Hematopoietic multipotent progenitor cell treated with erythropoietin and hydrocortisone succinate and interleukin-3 and kit ligand, for 17 days (in vitro differentiated cells): ENCODE measurements at regions not wholly inside any gene's neighbourhood (a gene's known extent, or its start where the extent isn't known, plus 50 kb on each side); places are given as distances from the start of the nearest gene placed in this dataset.

Source experiments
- DNase-seq: peaks from one replicate; pipeline ENCODE4 v3.0.0-alpha.2; 2015; ENCODE audit warnings: low spot score

DNA sequence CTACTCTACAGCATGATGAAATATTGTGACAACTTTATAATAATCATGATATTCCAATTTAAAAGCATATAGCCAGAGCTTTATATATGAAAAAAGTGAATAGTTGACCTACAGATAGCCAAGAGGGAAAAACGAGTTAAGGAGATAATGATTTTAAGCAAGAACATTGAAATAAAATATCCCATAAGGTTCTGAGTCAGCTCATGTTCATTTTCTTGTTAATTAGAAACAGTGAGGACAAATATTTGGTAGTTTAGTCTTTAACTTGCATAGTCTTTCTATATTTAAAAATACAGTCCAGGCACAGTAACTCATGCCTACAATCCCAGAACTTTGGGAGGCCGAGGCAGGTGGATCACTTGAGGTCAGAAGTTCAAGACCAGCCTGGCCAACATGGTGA, 55.8 kb upstream of the CDH6 start:
- DNase-seq = no peak

- no peak for DNase-seq
Observed at GRCh38 chr5:31135542-31135941, 57.9 kb upstream of the CDH6 start.

GRCh38 chr5:31133488-31133887, 60.0 kb upstream of the CDH6 start:
- no peak for DNase-seq

- DNase-seq = no peak
Observed at GRCh38 chr5:31131381-31131891, 62.0 kb upstream of the CDH6 start.

DNA sequence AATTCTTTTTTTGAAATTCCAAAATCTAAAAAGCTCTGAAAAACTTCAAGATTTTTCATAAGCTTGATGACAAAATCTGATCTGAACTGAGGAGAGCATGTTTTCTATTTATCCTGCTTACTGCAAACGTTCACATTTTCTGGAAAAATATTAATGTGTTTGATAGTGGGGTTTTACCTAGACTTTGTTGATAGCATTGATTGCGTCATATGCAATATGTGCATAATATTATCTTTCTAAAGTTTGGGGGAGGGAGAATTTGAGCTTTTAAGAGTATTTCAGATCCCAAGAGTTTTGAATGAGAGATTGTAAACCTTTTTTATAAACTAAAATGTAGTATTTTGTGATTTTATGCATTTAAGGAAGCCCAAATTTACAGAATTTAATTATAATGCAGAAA, 62.8 kb upstream of the CDH6 start:
- DNase-seq = no peak

DNA sequence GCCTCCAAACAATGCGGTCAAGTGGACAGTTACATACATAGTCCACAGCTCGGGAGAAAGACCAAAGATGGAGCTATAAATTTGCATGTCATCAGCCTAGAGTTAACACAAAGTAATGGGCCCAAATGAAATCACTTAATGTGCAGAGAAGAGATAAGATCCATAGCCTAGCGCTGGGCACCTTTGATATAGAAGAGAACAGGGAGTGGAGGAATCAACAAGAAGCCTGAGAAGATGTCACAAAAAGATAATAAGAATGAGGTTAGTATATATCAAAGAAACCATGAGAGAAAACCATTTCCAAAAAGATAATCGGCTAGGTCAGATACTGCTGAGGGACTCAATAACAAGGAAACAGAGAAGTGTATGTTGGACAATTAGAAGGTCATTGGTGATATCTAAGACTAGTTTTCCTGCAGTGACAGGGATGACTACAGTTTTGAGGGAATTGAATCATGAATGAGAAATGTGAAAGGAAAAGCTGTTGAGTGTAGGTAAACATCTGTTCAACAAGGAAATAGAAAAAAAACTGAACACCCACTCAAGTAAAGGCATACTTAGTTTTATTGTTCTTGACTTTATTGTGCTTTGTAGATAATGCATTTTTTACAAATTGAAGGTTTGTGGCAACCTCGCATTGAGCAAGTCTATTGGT, 68.7 kb upstream of the CDH6 start:
- no peak for DNase-seq

GRCh38 chr5:31124026-31124425, 69.5 kb upstream of the CDH6 start:
- no peak for DNase-seq

- DNase-seq = no peak
Observed at GRCh38 chr5:31122998-31123951, 70.2 kb upstream of the CDH6 start.

- no peak for DNase-seq
Observed at GRCh38 chr5:31121224-31121623, 72.3 kb upstream of the CDH6 start.

- DNase-seq = no peak
Observed at GRCh38 chr5:31120642-31120948, 72.9 kb upstream of the CDH6 start.

- no peak for DNase-seq
Observed at GRCh38 chr5:31119938-31120641, 73.4 kb upstream of the CDH6 start.

DNA sequence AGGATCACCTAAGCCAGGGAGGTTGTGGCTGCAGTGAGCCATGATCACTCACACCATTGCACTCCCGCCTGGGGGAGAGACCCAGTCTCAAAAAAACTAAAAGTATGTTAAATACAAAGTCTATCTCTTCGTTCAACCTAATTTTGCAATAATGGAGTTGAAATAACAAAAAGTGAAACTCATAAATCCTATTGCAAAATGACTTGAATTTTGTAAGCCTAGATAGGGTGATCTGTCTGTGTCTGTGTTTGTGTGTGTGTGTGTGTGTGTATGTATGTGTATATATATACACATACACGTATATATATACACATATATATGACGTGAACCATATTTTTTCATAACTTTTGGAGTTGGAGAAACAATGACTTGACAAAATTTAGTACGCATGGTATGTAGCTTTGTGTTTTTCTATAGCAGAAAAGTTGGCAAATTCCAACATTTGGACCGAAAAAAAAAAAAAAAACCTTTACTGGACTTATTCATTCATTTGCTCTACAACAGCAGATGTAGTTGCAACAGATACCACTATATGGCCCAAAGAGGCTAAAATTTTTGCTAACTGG, 76.9 kb upstream of the CDH6 start:
- DNase-seq = no peak

DNA sequence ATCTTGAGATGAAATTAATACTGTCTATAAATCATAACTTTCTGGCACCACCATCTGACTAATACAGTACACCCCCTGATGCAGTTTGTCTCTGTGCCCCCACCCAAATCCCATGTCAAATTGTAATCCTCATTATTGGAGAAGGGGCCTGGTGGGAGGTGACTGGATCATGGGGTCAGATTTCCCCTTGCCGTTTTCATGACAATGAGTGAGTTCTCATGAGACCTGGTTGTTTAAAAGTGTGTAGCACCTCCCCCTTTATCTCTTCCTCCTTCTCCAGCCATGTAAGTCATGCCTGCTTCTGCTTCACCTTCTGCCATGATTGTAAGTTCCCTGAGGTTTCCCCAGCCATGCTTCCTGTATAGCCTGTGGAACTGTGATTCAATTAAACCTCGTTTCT, 78.7 kb upstream of the CDH6 start:
- DNase-seq = no peak

DNA sequence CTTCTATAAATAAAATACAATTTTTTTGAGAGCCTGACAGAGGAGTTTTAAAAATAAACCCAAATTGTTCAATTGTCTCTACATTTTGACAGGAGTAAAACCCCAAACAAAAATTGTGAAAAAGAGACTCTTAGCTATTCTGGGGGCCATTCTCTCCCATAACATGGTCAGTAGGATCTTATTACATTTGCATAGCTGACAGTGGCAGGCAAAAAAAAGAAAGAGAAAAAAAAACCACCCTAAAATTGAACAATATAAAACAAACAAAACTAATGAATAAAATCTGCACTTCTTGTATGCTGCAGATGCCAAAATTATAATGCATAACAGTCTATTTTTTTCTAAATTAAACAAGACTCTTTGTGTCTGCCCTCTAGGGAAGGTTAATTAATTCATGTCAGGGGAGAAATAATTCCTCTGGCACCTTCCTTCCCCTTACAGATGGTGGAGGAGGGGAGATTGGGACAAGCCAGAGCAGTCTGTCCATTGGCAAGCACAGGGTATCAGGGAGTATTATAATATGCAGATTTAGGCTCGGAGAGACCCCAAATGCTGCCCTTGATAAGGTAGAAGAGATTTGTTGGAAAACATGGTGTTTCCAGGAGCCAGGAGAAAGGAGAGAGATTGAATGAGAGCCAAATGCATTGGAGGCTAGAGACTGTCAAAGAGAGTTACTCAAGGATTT, 79.7 kb upstream of the CDH6 start:
- no peak for DNase-seq

GRCh38 chr5:31113101-31113500, 80.4 kb upstream of the CDH6 start:
- no peak for DNase-seq

- no peak for DNase-seq
Observed at GRCh38 chr5:31107091-31107518, 86.4 kb upstream of the CDH6 start.

- no peak for DNase-seq
Observed at GRCh38 chr5:31106691-31107090, 86.8 kb upstream of the CDH6 start.

GRCh38 chr5:31106278-31106677, 87.2 kb upstream of the CDH6 start:
- no peak for DNase-seq

DNA sequence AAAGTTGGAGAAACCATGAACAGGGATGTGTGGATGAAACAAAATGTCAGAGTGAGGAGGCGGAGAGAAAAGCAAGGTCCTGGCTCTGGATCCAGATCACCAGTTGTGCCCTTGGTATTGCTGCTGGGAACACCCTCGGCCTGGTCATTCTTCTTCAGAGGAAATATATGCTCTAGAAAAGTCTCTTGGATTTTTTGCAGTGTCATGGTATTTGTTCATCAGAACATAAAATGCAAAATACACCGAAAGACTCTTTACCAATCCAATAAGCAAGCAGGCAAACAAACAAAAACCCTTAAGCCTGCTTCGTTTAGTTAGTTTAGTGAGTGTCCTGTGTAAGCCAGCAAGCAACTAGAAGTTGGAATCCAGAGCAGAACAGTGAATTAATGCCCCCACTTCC, 88.7 kb upstream of the CDH6 start:
- no peak for DNase-seq

- DNase-seq = no peak
Observed at GRCh38 chr5:31100781-31101310, 92.6 kb upstream of the CDH6 start.

- no peak for DNase-seq
Observed at GRCh38 chr5:31100047-31100575, 93.4 kb upstream of the CDH6 start.
